Activated CD8-positive, alpha-beta T cell treated with anti-CD3 and anti-CD28 coated beads for 36 hours (primary cell): ENCODE measurements at regions not wholly inside any gene's neighbourhood (a gene's known extent, or its start where the extent isn't known, plus 50 kb on each side); places are given as distances from the start of the nearest gene placed in this dataset.
"Not testable (repeated sequence)": the region's sequence is repeated elsewhere in the genome, so short reads cannot be mapped to it uniquely, and the experiment has no call there.

Source experiments
- ATAC-seq: fragments of 200-7000 bp; cut with Tn5 transposase; one replicate; pipeline ENCODE4 v1.10.0; 2021; ENCODE audit warnings: mild to moderate bottlenecking, moderate library complexity
- CTCF ChIA-PET: fragments of 350-600 bp; sonication (Branson Sonifier 250); formaldehyde crosslinking; loops from one replicate; lab custom pipeline; 2021; ENCODE audit warnings: antibody characterized with exemption; lab: Charles Lee
- POLR2A ChIA-PET: fragments of 350-600 bp; sonication (Branson Sonifier 250); formaldehyde crosslinking; loops from one replicate; lab custom pipeline; 2021; ENCODE audit warnings: antibody characterized with exemption; lab: Charles Lee
- DNase-seq: peaks from one replicate; pipeline ENCODE4 v3.0.0-alpha.2; 2020
- H3K27ac Mint-ChIP-seq: one replicate; pipeline ENCODE4 v1.8.0; 2021; ENCODE audit warnings: mild to moderate bottlenecking, mixed read lengths
- H3K27me3 Mint-ChIP-seq: one replicate; pipeline ENCODE4 v1.8.0; 2021; ENCODE audit warnings: mixed read lengths
- H3K36me3 Mint-ChIP-seq: one replicate; pipeline ENCODE4 v1.8.0; 2021; ENCODE audit warnings: low read depth, mixed read lengths
- H3K4me1 Mint-ChIP-seq: one replicate; pipeline ENCODE4 v1.8.0; 2021; ENCODE audit warnings: low read depth, mixed read lengths
- H3K4me3 Mint-ChIP-seq: one replicate; pipeline ENCODE4 v1.8.0; 2021; ENCODE audit warnings: mild to moderate bottlenecking, moderate library complexity, mixed read lengths
- H3K9me3 Mint-ChIP-seq: one replicate; pipeline ENCODE4 v1.8.0; 2021; ENCODE audit warnings: mixed read lengths
- CTCF ChIP-seq: fragments of 200-600 bp; IDR thresholded peaks from one replicate; pipeline ENCODE4 v1.8.0; 2022; ENCODE audit warnings: antibody characterized with exemption, mild to moderate bottlenecking
- intact Hi-C: fragments of 100-400 bp; cut with micrococcal nuclease; formaldehyde crosslinking; loops from one replicate; pipeline ENCODE4 v1.10.0; 2022

DNA sequence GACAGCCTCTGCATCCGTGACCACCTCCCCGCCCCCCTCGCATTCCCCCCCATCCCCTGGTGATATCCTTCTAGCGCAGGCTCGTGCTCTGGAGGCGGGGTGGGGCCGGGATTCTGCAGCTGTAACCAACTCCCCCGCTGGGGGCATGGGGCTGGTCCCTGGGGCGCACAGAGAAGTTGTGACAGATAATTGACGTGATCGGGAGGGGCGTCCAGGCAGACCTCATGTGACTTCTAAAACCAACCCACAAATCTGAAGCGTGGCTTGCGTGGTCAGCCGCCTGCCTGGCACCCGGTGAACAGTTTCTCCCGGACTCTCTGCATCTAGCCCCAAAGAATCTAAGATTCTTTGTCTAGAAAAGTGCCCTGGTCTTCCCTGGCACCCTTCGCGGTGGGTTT, 100.6 kb upstream of the IGF1R start:
- TF ChIP-seq CTCF = no peak
- Mint-ChIP-seq H3K4me3 (peak overlapping the region; percentile 71), H3K36me3 (no peaks in the 10 kb centered on the region), H3K27ac (peak overlapping the region; percentile 66), H3K27me3 (peaks cover 37% of the 10 kb centered on the region), H3K4me1 (peaks cover 12% of the 10 kb centered on the region), H3K9me3 (peaks cover 3% of the 10 kb centered on the region)
- DNase-seq (no peak), ATAC-seq (peak; percentile 43)
- intact Hi-C loops = no loop called here
- POLR2A ChIA-PET = interaction anchor here (1.0 to 1.1 kb wide), 2 partner anchors 14 to 101 kb away, joined by 3 to 4 read pairs; partner anchors contain the start of gene IGF1R
- CTCF ChIA-PET = interaction anchor here (0.8 to 2.4 kb wide), 4 partner anchors 28 to 121 kb away, joined by 3 to 18 read pairs (median 4); no protein-coding TSS in a partner anchor

DNA sequence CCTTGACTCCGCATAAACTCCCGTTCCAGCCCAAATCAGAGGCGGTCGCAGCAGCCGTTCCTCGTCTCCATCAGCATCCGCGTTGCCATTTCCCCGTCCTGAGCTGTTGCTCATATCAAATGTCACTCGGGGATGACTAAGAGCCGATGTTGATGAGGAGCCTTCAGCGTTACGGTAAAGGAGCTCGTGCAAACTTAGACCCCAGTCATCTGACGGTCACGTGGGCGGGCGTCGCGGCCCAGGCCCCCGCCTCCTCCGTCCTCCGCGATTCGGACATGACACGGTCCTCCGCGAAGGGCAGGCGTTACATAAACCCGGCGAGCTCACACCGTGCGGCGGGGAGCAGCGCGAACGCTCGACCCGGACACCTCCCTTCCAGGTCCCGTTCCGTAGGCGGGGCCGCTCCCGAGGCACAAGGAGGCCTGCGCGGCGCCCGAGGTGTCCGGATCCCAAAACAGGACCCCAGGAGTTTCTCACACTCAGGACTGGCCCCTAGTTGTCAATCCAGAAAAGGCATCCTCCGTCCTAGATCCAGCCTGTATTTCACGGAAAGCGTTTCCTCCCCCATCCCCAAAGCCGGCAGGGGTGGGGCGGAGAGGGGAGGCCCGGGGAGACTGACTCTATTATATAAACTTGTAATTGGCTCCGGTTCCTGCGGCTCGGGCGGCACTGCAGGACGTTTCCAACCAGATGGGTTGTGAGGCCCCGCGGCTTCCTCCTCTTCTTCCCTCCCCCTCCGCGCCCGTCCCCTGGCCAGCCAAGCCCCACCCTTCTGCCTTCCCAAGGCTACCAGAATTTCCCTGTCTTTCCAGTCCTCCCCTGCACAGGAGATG, 100.0 kb upstream of the IGF1R start:
- TF ChIP-seq CTCF = no peak
- ATAC-seq (peak; percentile 95), DNase-seq (peak; percentile 77)
- ChIA-PET CTCF (interaction anchor here (0.8 to 2.4 kb wide), 4 partner anchors 29 to 120 kb away, joined by 3 to 18 read pairs (median 4); no protein-coding TSS in a partner anchor), POLR2A (interaction anchor here (0.5 to 1.1 kb wide), 3 partner anchors 13 to 615 kb away, joined by 3 to 4 read pairs (median 3); partner anchors contain the start of gene IGF1R)
- H3K4me1 Mint-ChIP-seq = peaks cover 12% of the 10 kb centered on the region
- intact Hi-C loops = no loop called here
- H3K9me3 Mint-ChIP-seq = peaks cover 3% of the 10 kb centered on the region
- H3K27me3 Mint-ChIP-seq = peaks cover 35% of the 10 kb centered on the region
- peak overlapping the region; percentile 71 for H3K4me3 Mint-ChIP-seq
- no peaks in the 10 kb centered on the region for H3K36me3 Mint-ChIP-seq
- peak overlapping the region; percentile 66 for H3K27ac Mint-ChIP-seq

- H3K27ac Mint-ChIP-seq = no peak overlapping the region
- H3K4me1 Mint-ChIP-seq = peaks cover 12% of the 10 kb centered on the region
- intact Hi-C loops = no loop called here
- ChIA-PET POLR2A (no interaction called here), CTCF (interaction anchor here (1.7 kb wide), 1 partner anchor 44 kb away, joined by 4 read pairs; no protein-coding TSS in a partner anchor)
- no peak for ATAC-seq
- no peak for DNase-seq
- H3K9me3 Mint-ChIP-seq = peaks cover 3% of the 10 kb centered on the region
- H3K27me3 Mint-ChIP-seq = peaks cover 35% of the 10 kb centered on the region
- TF ChIP-seq CTCF = no peak
- H3K4me3 Mint-ChIP-seq = peak overlapping the region; percentile 71
- H3K36me3 Mint-ChIP-seq = no peaks in the 10 kb centered on the region
Measured at GRCh38 chr15:98549003-98549402, 99.3 kb upstream of the IGF1R start.

DNA sequence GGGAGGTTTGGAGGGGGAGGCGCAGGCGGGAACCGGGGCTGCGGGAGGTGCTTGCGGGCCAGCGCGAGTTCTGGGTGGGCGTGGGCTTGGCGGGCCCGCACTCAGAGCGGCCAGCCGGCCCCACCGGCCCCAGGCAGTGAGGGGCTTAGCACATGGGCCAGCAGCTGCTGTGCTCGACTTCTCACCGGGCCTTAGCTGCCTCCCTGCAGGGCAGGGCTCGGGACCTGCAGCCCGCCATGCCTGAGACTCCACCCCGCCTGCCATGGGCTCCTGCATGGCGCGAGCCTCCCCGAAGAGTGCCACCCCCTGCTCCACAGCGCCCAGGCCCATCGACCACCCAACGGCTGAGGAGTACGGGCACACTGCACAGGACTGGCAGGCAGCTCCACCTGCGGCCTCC, 98.6 kb upstream of the IGF1R start:
- ATAC-seq (no peak), DNase-seq (no peak)
- no peaks in the 10 kb centered on the region for H3K36me3 Mint-ChIP-seq
- H3K9me3 Mint-ChIP-seq = peaks cover 3% of the 10 kb centered on the region
- peaks cover 35% of the 10 kb centered on the region for H3K27me3 Mint-ChIP-seq
- ChIA-PET CTCF (interaction anchor here (0.7 kb wide), 1 partner anchor 30 kb away, joined by 3 read pairs; no protein-coding TSS in a partner anchor), POLR2A (no interaction called here)
- intact Hi-C loops = no loop called here
- no peak overlapping the region for H3K27ac Mint-ChIP-seq
- no peak overlapping the region for H3K4me3 Mint-ChIP-seq
- H3K4me1 Mint-ChIP-seq = peaks cover 12% of the 10 kb centered on the region
- no peak for TF ChIP-seq CTCF

GRCh38 chr15:98550363-98550762, 98.0 kb upstream of the IGF1R start:
- CTCF ChIA-PET = interaction anchor here (0.7 kb wide), 1 partner anchor 31 kb away, joined by 3 read pairs; no protein-coding TSS in a partner anchor
- DNase-seq, H3K27ac Mint-ChIP-seq, intact Hi-C loops, H3K4me3 Mint-ChIP-seq, H3K36me3 Mint-ChIP-seq, ATAC-seq, POLR2A ChIA-PET, H3K9me3 Mint-ChIP-seq: not testable (repeated sequence)
- peaks cover 12% of the 10 kb centered on the region for H3K4me1 Mint-ChIP-seq
- peaks cover 33% of the 10 kb centered on the region for H3K27me3 Mint-ChIP-seq
